SK-N-SH treated with all-trans-retinoic acid at 6 μM for 48 hours (cell line): ENCODE measurements at regions not wholly inside any gene's neighbourhood (a gene's known extent, or its start where the extent isn't known, plus 50 kb on each side); places are given as distances from the start of the nearest gene placed in this dataset.

ENCODE experiments used
- ARNTL ChIP-seq: fragments of 450-650 bp; formaldehyde crosslinking; IDR thresholded peaks from 2 replicates; pipeline ENCODE4 v1.5.0; 2020; ENCODE audit warnings: low read depth, mild to moderate bottlenecking, moderate library complexity, borderline replicate concordance
- GLIS3 ChIP-seq: fragments of 250-450 bp; sonication (Bioruptor Pico); IDR thresholded peaks from 2 replicates; pipeline ENCODE4 v1.5.0; 2020; ENCODE audit warnings: mild to moderate bottlenecking, moderate library complexity
- ISL1 ChIP-seq: fragments of 250-450 bp; sonication (Bioruptor Pico); IDR thresholded peaks from 2 replicates; pipeline ENCODE4 v2.1.2; 2022; ENCODE audit warnings: mild to moderate bottlenecking, moderate library complexity
- OSR1 ChIP-seq: fragments of 250-450 bp; sonication (Bioruptor Pico); IDR thresholded peaks from 2 replicates; pipeline ENCODE4 v1.8.0; 2022; ENCODE audit warnings: moderate library complexity, mild to moderate bottlenecking, inconsistent platforms
- ZC3H10 ChIP-seq: fragments of 250-450 bp; sonication (Bioruptor Pico); IDR thresholded peaks from 2 replicates; pipeline ENCODE4 v1.5.1; 2021; ENCODE audit warnings: mild to moderate bottlenecking, moderate library complexity
- ZFP3 ChIP-seq: fragments of 250-450 bp; sonication (Bioruptor Pico); IDR thresholded peaks from 2 replicates; pipeline ENCODE4 v1.5.0; 2020; ENCODE audit warnings: mild to moderate bottlenecking, moderate library complexity
- ZFP30 ChIP-seq: fragments of 450-650 bp; formaldehyde crosslinking; IDR thresholded peaks from 2 replicates; pipeline ENCODE4 v1.5.0; 2022; ENCODE audit warnings: mild to moderate bottlenecking, moderate library complexity
- ZNF8 ChIP-seq: fragments of 450-650 bp; formaldehyde crosslinking; IDR thresholded peaks from 2 replicates; pipeline ENCODE4 v1.5.0; 2020; ENCODE audit warnings: mild to moderate bottlenecking, moderate library complexity
- TF ChIP-seq, protein P1 (sequence below): fragments of 250-450 bp; sonication (Bioruptor Pico); IDR thresholded peaks from 2 replicates; pipeline ENCODE4 v1.8.0; 2020; ENCODE audit warnings: mild to moderate bottlenecking, moderate library complexity, borderline replicate concordance

DNA sequence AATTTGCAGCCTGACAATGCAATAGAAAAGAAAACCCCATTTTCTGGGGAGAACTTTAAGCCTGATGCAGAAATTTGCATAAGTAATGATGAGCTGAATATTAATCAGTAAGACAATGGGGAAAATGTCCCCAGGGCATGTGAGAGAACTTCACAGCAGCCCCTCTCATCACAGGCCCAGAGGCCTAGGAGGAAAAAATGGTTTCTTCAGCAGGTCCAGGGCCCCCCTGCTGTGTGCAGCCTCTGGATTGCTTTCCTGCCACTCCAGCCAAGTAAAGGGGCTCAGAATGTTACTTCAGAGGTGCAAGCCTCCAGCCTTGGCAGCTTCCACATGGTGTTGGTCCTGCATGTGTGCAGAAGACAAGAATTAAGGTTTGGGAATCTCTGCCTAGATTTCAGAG, 900.3 kb upstream of the ROBO1 start:
- TF ChIP-seq, protein P1, sequence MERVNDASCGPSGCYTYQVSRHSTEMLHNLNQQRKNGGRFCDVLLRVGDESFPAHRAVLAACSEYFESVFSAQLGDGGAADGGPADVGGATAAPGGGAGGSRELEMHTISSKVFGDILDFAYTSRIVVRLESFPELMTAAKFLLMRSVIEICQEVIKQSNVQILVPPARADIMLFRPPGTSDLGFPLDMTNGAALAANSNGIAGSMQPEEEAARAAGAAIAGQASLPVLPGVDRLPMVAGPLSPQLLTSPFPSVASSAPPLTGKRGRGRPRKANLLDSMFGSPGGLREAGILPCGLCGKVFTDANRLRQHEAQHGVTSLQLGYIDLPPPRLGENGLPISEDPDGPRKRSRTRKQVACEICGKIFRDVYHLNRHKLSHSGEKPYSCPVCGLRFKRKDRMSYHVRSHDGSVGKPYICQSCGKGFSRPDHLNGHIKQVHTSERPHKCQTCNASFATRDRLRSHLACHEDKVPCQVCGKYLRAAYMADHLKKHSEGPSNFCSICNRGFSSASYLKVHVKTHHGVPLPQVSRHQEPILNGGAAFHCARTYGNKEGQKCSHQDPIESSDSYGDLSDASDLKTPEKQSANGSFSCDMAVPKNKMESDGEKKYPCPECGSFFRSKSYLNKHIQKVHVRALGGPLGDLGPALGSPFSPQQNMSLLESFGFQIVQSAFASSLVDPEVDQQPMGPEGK (CRISPR knock-in tag), result no peak
- TF ChIP-seq ZC3H10 (CRISPR knock-in tag) (no peak), ISL1 (CRISPR knock-in tag) (no peak), GLIS3 (no peak), ZFP30 (no peak), OSR1 (CRISPR knock-in tag) (no peak), ZNF8 (CRISPR knock-in tag) (no peak), ZFP3 (CRISPR knock-in tag) (no peak), ARNTL (CRISPR knock-in tag) (no peak)
